ENCODE measurements at regions not wholly inside any gene's neighbourhood (a gene's known extent, or its start where the extent isn't known, plus 50 kb on each side); places are given as distances from the start of the nearest gene placed in this dataset.

- no peak overlapping the region for H3K27ac ChIP-seq
- no peak for TF ChIP-seq CTCF (conservative IDR thresholded peaks at IDR 0.05)
Observed at GRCh38 chr3:66165660-66166059, 55.1 kb upstream of the SLC25A26 start.

- no peak overlapping the region for H3K27ac ChIP-seq
- TF ChIP-seq CTCF (conservative IDR thresholded peaks at IDR 0.05): no peak
Observed at GRCh38 chr3:66164155-66164554, 56.6 kb upstream of the SLC25A26 start.

- TF ChIP-seq CTCF (conservative IDR thresholded peaks at IDR 0.05): no peak
- H3K27ac ChIP-seq: no peak overlapping the region
Observed at GRCh38 chr3:66163222-66163621, 57.6 kb upstream of the SLC25A26 start.

- TF ChIP-seq CTCF (conservative IDR thresholded peaks at IDR 0.05): no peak
Observed at GRCh38 chr3:66162766-66163165, 58.0 kb upstream of the SLC25A26 start.

GRCh38 chr3:66158933-66159683, 61.7 kb upstream of the SLC25A26 start:
- H3K27ac ChIP-seq: no peak overlapping the region
- TF ChIP-seq CTCF (conservative IDR thresholded peaks at IDR 0.05): no peak

More at GRCh38 chr3:66162766-66163165, 58.0 kb upstream of the SLC25A26 start:
- no peak overlapping the region for H3K27ac ChIP-seq

GRCh38 chr3:66154444-66154861, 66.3 kb upstream of the SLC25A26 start:
- TF ChIP-seq CTCF (conservative IDR thresholded peaks at IDR 0.05): no peak
- no peak overlapping the region for H3K27ac ChIP-seq

GRCh38 chr3:66153481-66154443, 67.0 kb upstream of the SLC25A26 start:
- TF ChIP-seq CTCF (conservative IDR thresholded peaks at IDR 0.05): no peak
- no peak overlapping the region for H3K27ac ChIP-seq
